Activated naive CD4-positive, alpha-beta T cell treated with anti-CD3 and anti-CD28 coated beads for 36 hours (primary cell): ENCODE measurements at regions not wholly inside any gene's neighbourhood (a gene's known extent, or its start where the extent isn't known, plus 50 kb on each side); places are given as distances from the start of the nearest gene placed in this dataset.

ENCODE experiments used
- CTCF ChIA-PET: fragments of 350-600 bp; sonication (Branson Sonifier 250); formaldehyde crosslinking; loops from one replicate; lab custom pipeline; 2021; ENCODE audit warnings: antibody characterized with exemption; lab: Charles Lee
- DNase-seq: peaks from one replicate; pipeline ENCODE4 v3.0.0-alpha.2; 2020
- H3K27ac Mint-ChIP-seq: one replicate; pipeline ENCODE4 v1.8.0; 2021; ENCODE audit warnings: mild to moderate bottlenecking, mixed read lengths
- H3K27me3 Mint-ChIP-seq: one replicate; pipeline ENCODE4 v1.8.0; 2021; ENCODE audit warnings: low read depth, mixed read lengths
- H3K36me3 Mint-ChIP-seq: one replicate; pipeline ENCODE4 v1.8.0; 2021; ENCODE audit warnings: low read depth, mixed read lengths
- H3K4me1 Mint-ChIP-seq: one replicate; pipeline ENCODE4 v1.8.0; 2021; ENCODE audit warnings: low read depth, mixed read lengths
- H3K4me3 Mint-ChIP-seq: one replicate; pipeline ENCODE4 v1.8.0; 2021; ENCODE audit warnings: mild to moderate bottlenecking, moderate library complexity, mixed read lengths
- H3K9me3 Mint-ChIP-seq: one replicate; pipeline ENCODE4 v1.8.0; 2021; ENCODE audit warnings: mixed read lengths
- intact Hi-C: fragments of 100-400 bp; cut with micrococcal nuclease; formaldehyde crosslinking; loops from one replicate; pipeline ENCODE4 v1.15.1; 2023

DNA sequence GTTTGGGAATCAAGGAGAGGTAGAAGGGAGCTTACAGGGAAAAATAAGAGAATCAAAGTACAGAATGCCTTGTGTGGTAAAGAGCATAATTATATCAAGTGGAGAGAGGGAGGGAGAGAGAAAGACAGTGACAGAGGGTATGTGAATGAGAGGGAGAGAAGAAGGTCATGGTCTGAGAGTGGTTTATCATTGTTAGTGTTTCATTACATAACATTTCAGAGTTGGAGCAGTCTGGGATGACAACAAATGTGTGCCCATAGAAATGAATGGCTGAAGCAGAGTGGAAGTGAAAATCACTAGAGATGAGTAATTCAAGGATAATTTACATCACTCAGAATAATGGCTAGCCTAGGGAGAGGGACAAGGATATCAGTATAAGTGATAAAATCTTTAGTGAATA, 799.2 kb downstream of the TLE1 start:
- Mint-ChIP-seq H3K4me3 (no peak overlapping the region), H3K27me3 (no peaks in the 10 kb centered on the region)
- CTCF ChIA-PET: no interaction called here

DNA sequence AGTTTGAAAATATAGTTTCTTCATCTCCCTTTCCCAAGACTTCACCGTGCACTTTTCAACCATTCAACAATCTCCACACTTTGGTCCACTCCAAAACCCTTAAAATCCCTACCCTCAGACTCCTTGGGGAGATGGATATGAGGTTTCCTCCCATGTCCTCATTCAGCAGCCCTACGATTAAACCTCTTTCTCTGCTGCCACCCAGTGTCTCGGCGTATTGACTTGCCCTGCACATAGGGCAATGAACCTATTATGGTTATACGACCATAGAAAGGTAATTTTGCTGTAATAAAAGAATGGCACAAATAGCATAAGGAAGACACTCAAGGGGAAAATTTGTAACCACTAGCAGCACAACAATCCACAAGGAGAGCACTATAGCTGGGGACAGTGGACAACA, 803.5 kb downstream of the TLE1 start:
- peak; percentile 5 for DNase-seq
- no peaks in the 10 kb centered on the region for H3K27me3 Mint-ChIP-seq
- CTCF ChIA-PET: no interaction called here
- H3K4me3 Mint-ChIP-seq: no peak overlapping the region
- no peak overlapping the region for H3K27ac Mint-ChIP-seq
- H3K4me1 Mint-ChIP-seq: no peaks in the 10 kb centered on the region
- H3K9me3 Mint-ChIP-seq: no peaks in the 10 kb centered on the region
- intact Hi-C loops: no loop called here
- H3K36me3 Mint-ChIP-seq: no peaks in the 10 kb centered on the region

More for the DNA sequence above, 799.2 kb downstream of the TLE1 start:
- intact Hi-C loops: no loop called here
- Mint-ChIP-seq H3K27ac (no peak overlapping the region), H3K36me3 (no peaks in the 10 kb centered on the region), H3K9me3 (no peaks in the 10 kb centered on the region), H3K4me1 (no peaks in the 10 kb centered on the region)
- no peak for DNase-seq

DNA sequence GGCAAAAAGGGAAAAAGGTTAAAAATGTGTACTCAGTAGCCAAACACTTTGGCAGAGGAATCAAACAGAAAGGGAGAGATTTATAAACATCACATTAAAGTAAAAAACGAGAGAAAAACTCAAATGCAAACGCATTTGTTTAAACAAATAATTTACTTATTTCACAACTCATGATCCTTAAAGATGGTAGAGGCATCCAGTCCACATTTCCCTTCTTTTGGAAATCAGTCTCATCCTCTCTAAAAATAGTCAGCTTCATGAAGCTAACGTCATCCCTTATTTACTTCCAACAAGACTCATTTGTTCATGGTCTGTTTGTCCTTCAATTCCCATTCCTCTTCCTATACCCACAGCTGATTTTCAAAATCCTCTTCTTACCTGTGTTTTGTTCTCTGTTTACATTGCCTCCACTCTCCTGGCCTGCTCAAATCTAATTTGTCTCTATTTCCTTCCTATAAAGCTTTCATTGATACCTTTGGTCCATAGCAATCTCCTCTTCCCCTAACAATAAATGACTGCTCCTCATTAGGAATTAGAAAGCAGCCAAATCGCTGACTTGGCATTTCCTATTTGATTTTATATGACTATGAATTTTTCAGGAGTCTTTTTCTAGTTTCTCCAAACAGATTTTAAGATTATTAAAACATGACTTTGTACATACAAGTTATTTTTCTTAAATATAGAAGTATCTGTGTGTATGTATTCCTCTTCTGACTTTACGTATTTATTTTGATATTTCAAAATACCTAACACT, 805.3 kb downstream of the TLE1 start:
- H3K4me3 Mint-ChIP-seq: no peak overlapping the region
- H3K4me1 Mint-ChIP-seq: no peaks in the 10 kb centered on the region
- no peaks in the 10 kb centered on the region for H3K9me3 Mint-ChIP-seq
- no peaks in the 10 kb centered on the region for H3K27me3 Mint-ChIP-seq
- no peak overlapping the region for H3K27ac Mint-ChIP-seq
- no peaks in the 10 kb centered on the region for H3K36me3 Mint-ChIP-seq
- no peak for DNase-seq
- CTCF ChIA-PET: no interaction called here
- intact Hi-C loops: no loop called here

DNA sequence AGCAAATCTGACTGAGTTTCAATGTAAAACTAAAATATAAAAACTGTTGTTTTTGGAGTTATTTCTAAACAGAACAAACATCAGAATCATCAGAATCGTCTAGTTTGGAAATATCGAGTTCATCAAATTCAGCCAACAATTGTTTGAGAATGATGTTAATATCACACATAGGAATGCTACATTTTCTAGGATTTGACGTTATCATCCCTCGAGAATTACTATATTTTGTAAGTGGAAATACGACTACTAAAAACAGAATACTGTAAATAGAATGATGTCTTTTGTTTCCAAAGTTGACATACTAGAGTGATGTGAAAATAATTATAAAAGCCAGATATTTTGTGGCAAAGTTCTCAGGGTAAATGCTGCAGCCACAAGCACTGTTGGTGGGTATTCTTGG, 805.9 kb downstream of the TLE1 start:
- no peaks in the 10 kb centered on the region for H3K9me3 Mint-ChIP-seq
- no peaks in the 10 kb centered on the region for H3K27me3 Mint-ChIP-seq
- H3K4me1 Mint-ChIP-seq: no peaks in the 10 kb centered on the region
- H3K27ac Mint-ChIP-seq: no peak overlapping the region
- DNase-seq: no peak
- CTCF ChIA-PET: no interaction called here
- intact Hi-C loops: no loop called here
- no peaks in the 10 kb centered on the region for H3K36me3 Mint-ChIP-seq
- no peak overlapping the region for H3K4me3 Mint-ChIP-seq

DNA sequence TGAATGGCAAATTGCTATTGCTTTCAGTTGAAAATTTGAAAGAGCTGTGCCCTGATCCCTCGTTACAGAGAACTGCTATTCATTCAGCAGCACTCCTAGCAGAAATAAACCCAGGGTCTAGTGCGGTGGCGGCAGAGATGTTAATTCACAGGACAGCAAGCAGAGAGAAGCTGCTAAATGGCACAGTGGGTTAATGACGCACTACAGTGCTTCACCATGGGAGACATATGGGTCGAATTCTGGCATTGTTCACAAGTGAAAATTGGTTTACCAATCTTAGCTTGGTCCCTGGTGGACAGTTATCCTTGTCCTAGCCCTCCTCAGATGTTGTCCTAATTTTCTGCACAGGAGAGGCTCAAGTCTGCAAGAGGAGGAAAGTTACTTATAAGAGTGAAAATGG, 807.4 kb downstream of the TLE1 start:
- no peak overlapping the region for H3K4me3 Mint-ChIP-seq
- H3K4me1 Mint-ChIP-seq: no peaks in the 10 kb centered on the region
- intact Hi-C loops: no loop called here
- CTCF ChIA-PET: no interaction called here
- DNase-seq: no peak
- no peaks in the 10 kb centered on the region for H3K9me3 Mint-ChIP-seq
- H3K36me3 Mint-ChIP-seq: no peaks in the 10 kb centered on the region
- H3K27ac Mint-ChIP-seq: no peak overlapping the region
- H3K27me3 Mint-ChIP-seq: no peaks in the 10 kb centered on the region

DNA sequence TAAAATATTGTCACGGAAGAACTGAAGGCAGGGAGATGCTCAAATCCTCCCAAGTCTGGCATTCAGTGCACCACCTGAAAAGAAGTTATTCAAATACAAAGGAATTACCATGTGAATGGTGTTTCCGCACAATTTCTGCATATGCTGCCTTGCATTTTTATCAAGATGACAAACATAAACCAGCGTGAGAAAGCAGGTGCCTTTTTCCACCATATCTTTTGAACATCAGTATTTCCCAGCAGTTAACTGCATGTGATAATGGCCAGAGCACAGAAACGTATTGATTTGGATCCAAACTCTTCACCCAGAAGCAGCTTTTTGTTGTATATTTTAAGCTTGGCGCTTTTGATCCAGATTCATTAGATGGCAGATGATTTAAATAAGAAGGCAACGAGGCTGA, 808.0 kb downstream of the TLE1 start:
- H3K27me3 Mint-ChIP-seq: no peaks in the 10 kb centered on the region
- H3K4me3 Mint-ChIP-seq: no peak overlapping the region
- no peak for DNase-seq
- no peaks in the 10 kb centered on the region for H3K36me3 Mint-ChIP-seq
- intact Hi-C loops: no loop called here
- CTCF ChIA-PET: no interaction called here
- no peak overlapping the region for H3K27ac Mint-ChIP-seq
- H3K4me1 Mint-ChIP-seq: no peaks in the 10 kb centered on the region
- H3K9me3 Mint-ChIP-seq: peaks cover 3% of the 10 kb centered on the region

DNA sequence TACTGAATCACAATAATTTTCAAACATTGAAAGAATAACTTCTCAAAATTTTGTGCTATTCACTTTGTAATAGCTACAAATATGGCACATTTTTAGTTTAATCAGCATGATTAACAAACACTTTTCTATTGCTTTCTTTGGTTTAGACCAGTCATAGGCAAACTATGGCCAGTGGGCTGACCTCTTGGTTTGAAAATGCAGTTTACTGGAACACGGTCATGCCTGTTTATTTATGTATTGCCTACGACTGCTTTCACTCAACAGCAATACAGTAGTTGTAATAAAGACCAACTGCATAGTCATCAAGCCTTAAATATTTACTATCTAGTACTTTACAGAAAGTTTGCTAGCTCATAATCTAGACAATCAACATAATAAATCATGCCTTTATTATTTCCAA, 810.8 kb downstream of the TLE1 start:
- intact Hi-C loops: no loop called here
- CTCF ChIA-PET: no interaction called here
- H3K4me1 Mint-ChIP-seq: no peaks in the 10 kb centered on the region
- no peaks in the 10 kb centered on the region for H3K36me3 Mint-ChIP-seq
- DNase-seq: no peak
- H3K27me3 Mint-ChIP-seq: no peaks in the 10 kb centered on the region
- no peak overlapping the region for H3K27ac Mint-ChIP-seq
- H3K9me3 Mint-ChIP-seq: peaks cover 3% of the 10 kb centered on the region
- no peak overlapping the region for H3K4me3 Mint-ChIP-seq

DNA sequence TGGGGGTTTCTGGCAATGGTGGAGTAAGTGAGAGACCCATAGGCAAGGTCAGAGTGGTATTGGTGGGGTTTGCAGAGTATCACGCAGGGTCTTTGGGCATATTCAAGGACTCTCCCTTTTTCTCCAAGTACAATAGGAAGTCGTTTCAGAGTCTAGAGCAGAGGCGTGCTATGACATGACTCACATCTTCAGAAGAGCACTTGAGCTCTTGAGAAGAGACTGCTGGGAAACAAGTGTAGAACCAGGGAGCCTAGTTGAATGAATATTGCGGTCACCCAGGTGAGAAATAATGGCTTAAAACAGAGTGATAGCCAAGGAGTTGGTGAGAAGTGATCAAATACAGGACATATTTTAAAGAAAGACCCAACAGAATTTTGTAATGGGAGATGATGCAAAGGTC, 813.4 kb downstream of the TLE1 start:
- CTCF ChIA-PET: no interaction called here
- Mint-ChIP-seq H3K27ac (no peak overlapping the region), H3K27me3 (no peaks in the 10 kb centered on the region), H3K9me3 (peaks cover 3% of the 10 kb centered on the region), H3K4me3 (no peak overlapping the region), H3K4me1 (no peaks in the 10 kb centered on the region), H3K36me3 (no peaks in the 10 kb centered on the region)
- intact Hi-C loops: no loop called here
- DNase-seq: no peak

DNA sequence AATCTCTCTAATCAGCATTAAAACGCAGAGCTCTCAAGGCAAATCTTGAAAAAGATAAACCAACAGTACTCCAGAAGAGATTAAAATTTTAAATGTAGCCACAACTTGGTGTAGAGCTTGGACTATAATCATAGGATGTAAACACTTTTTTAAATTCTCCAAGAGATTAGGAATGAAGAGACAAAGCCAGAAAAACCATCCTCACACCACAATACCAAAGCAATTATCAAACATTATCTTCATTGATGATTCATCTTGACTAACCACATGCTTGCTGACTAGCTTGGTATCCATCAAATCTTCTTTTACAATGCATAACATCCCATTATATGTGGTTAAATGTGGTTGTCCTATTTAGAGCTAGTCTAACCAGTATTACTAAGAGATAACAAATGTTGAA, 815.1 kb downstream of the TLE1 start:
- Mint-ChIP-seq H3K27ac (no peak overlapping the region), H3K27me3 (no peaks in the 10 kb centered on the region), H3K4me3 (no peak overlapping the region), H3K4me1 (no peaks in the 10 kb centered on the region), H3K9me3 (peaks cover 3% of the 10 kb centered on the region), H3K36me3 (no peaks in the 10 kb centered on the region)
- no peak for DNase-seq
- CTCF ChIA-PET: no interaction called here
- intact Hi-C loops: no loop called here

DNA sequence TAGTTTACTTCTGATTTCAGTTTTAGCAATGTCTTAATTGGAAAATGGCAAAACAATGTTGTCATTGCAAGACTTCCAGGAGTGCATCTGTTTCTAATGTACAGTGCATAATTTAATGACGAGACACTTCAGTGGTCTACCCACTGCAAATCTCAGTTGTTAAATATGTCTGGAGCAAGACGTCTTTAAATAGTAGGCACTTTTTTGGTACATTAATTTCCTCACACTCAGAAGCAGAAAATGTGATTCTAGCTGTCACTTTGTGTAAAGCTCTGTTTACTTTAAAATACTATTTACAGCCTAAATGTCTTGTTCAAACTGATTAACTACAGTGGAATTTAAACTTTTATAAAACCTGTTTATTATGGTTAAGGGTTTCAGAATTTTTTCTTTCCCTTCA, 815.5 kb downstream of the TLE1 start:
- CTCF ChIA-PET: no interaction called here
- Mint-ChIP-seq H3K4me3 (no peak overlapping the region), H3K9me3 (peaks cover 3% of the 10 kb centered on the region)

DNA sequence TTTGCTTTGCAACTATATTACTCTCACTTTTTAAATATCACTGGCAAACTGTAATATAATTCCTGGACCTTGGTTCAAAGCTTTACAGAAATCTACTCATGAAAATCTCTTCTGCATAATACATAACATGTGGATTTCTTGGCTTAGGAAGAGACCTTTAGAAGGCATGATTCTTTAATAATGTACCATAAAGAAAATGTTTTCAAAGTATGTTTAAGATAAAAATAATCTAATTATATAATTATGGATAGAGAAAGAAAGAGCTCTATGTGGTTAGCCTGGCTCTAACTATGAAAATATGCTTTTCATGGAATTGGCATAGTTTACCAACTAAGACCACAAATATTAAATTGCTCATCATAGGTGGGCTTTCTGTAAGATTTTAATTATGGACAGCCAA, 817.8 kb downstream of the TLE1 start:
- Mint-ChIP-seq H3K4me3 (no peak overlapping the region), H3K36me3 (no peaks in the 10 kb centered on the region), H3K9me3 (peaks cover 14% of the 10 kb centered on the region), H3K4me1 (no peaks in the 10 kb centered on the region), H3K27ac (no peak overlapping the region), H3K27me3 (no peaks in the 10 kb centered on the region)
- CTCF ChIA-PET: no interaction called here
- intact Hi-C loops: no loop called here
- DNase-seq: no peak

More for the DNA sequence above, 815.5 kb downstream of the TLE1 start:
- intact Hi-C loops: no loop called here
- no peak overlapping the region for H3K27ac Mint-ChIP-seq
- H3K36me3 Mint-ChIP-seq: no peaks in the 10 kb centered on the region
- DNase-seq: no peak
- no peaks in the 10 kb centered on the region for H3K4me1 Mint-ChIP-seq
- no peaks in the 10 kb centered on the region for H3K27me3 Mint-ChIP-seq

DNA sequence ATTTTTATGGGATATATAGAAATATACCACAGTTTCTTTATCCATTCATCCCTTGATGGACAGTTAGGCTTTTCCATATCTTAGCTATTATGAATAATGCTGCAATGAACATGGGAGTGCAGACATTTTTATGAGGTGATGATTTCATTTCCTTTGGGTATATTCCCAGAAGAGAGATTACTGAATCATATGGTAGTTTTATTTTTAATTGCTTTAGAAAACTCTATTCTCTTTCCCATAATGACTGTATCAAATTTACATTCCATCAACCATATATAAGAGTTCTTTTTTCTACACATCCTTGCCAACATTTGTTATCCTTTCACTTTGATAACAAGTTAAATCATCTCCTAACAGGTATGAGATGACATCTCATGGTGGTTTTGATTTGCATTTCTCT, 821.6 kb downstream of the TLE1 start:
- Mint-ChIP-seq H3K27me3 (no peaks in the 10 kb centered on the region), H3K9me3 (peaks cover 16% of the 10 kb centered on the region), H3K4me1 (no peaks in the 10 kb centered on the region), H3K36me3 (no peaks in the 10 kb centered on the region), H3K4me3 (no peak overlapping the region), H3K27ac (no peak overlapping the region)
- DNase-seq: no peak
- intact Hi-C loops: no loop called here
- CTCF ChIA-PET: no interaction called here

DNA sequence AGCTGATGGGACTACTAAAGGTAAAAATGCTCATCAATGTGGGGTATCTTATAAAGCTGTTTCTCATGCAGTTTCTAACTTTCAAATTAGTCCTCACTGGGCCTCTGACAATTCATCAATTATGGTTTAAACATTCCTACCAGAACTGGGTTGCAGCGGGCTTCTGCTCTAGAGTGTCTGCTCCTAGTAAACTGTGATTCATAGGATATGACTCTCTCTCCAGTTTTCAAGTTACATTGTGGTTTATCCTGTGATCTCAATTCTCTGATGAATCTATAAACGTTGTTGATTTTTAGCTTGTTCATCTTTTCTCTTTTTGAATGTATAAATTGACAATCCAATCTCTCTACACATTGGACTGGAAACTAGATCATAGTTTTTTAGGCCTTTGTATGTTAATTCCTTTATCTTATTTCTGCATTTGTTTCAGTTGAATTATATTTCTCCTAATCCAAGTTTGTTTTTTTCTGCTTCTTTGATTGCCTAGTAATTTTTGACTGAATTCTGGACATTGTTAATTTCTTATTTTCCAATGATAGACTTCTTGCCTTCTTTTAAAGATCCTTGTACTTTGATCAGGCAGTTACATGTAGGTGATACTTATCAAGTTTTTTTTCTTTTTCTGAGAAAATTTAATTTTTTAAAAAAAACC, 822.6 kb downstream of the TLE1 start:
- Mint-ChIP-seq H3K4me1 (no peaks in the 10 kb centered on the region), H3K27ac (no peak overlapping the region), H3K9me3 (peaks cover 16% of the 10 kb centered on the region), H3K4me3 (no peak overlapping the region), H3K27me3 (no peaks in the 10 kb centered on the region), H3K36me3 (no peaks in the 10 kb centered on the region)
- intact Hi-C loops: no loop called here
- no peak for DNase-seq
- CTCF ChIA-PET: interaction anchor here (0.7 kb wide), 1 partner anchor 27 kb away, joined by 4 read pairs; no protein-coding TSS in a partner anchor
